ACC112 (cell line): ENCODE measurements at regions not wholly inside any gene's neighbourhood (a gene's known extent, or its start where the extent isn't known, plus 50 kb on each side); places are given as distances from the start of the nearest gene placed in this dataset.
A peak's percentile ranks its signal among the peaks of the same experiment; 100 is the strongest.

ENCODE experiments used
- H2AFZ ChIP-seq: fragments of 200-600 bp; sonication (generic); one replicate; pipeline ENCODE4 v1.6.0; 2017; ENCODE audit warnings: antibody characterized with exemption, low read length; ENCODE audit not compliant: unreplicated experiment
- H3K27ac ChIP-seq: fragments of 200-600 bp; sonication (generic); 2 replicates; pipeline ENCODE4 v1.5.1; 2014; ENCODE audit warnings: low read depth, mild to moderate bottlenecking, antibody characterized with exemption, low read length, moderate library complexity
- H3K27me3 ChIP-seq: fragments of 200-600 bp; sonication (generic); 2 replicates; pipeline ENCODE4 v1.6.1; 2014; ENCODE audit warnings: mild to moderate bottlenecking, antibody characterized with exemption, low read length, moderate library complexity, mixed read lengths; ENCODE audit not compliant: insufficient read depth
- H3K36me3 ChIP-seq: fragments of 200-600 bp; sonication (generic); 2 replicates; pipeline ENCODE4 v1.6.1; 2016; ENCODE audit warnings: mild to moderate bottlenecking, antibody characterized with exemption, low read length, moderate library complexity, mixed read lengths; ENCODE audit not compliant: insufficient read depth
- H3K4me1 ChIP-seq: fragments of 200-600 bp; sonication (generic); one replicate; pipeline ENCODE4 v1.6.1; 2016; ENCODE audit warnings: low read length, mixed read lengths; ENCODE audit not compliant: insufficient read depth, unreplicated experiment, control insufficient read depth
- H3K4me3 ChIP-seq: fragments of 200-600 bp; sonication (generic); 2 replicates; pipeline ENCODE4 v1.5.1; 2014; ENCODE audit warnings: mild to moderate bottlenecking, low read depth, low read length
- H3K79me2 ChIP-seq: fragments of 200-600 bp; sonication (generic); one replicate; pipeline ENCODE4 v1.6.0; 2016; ENCODE audit warnings: low read length; ENCODE audit not compliant: control insufficient read depth, unreplicated experiment, insufficient read depth

DNA sequence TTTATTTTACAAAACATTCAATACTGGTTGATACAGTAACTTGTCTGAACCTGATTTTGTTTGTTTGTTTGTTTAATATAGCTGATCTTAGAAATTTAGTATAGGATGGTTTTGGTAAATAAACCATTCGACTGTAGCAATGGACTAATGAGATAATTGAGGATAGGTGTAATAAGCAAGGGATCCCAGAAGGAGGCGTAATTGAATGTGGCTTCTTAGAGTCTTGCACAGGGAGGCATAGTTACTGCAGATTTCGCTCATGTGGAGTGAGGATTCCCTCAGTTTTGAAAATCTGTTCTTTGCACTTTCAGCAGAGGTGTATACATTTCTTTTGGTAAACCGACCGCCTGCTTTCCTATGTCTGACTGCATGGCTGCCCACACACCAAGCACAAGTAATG lies 709.6 kb downstream of the SOCS6 start:
- Histone ChIP-seq H3K27ac (no peak overlapping the region), H3K4me3 (no peak overlapping the region), H3K4me1 (peaks cover 13% of the 10 kb centered on the region), H2AFZ (no peak overlapping the region), H3K36me3 (no peaks in the 10 kb centered on the region), H3K79me2 (no peaks in the 10 kb centered on the region), H3K27me3 (no peaks in the 10 kb centered on the region)

DNA sequence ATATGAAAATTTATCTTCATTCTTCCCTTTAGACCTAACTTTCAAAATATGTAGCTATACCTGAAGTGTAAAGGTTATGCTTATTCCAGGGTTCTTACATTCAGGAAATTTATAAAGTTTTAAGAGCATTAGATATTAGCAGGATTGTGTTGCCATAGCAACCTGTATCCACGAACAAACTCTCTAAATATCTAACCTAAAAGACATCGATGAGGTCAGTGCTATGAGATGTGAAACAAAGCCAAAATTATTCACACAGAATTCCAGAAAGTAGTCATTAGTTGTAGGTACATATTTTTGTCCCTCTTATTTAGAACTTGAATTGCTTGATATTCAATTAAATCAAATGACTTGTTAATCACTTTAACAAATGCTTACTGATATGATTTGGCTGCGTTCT lies 705.3 kb downstream of the SOCS6 start:
- Histone ChIP-seq H3K4me3 (no peak overlapping the region), H3K27ac (peak overlapping the region; percentile 29; the same call in 1 of the 2 replicates), H3K4me1 (peaks cover 13% of the 10 kb centered on the region), H3K36me3 (no peaks in the 10 kb centered on the region), H3K79me2 (no peaks in the 10 kb centered on the region), H3K27me3 (no peaks in the 10 kb centered on the region), H2AFZ (no peak overlapping the region)

DNA sequence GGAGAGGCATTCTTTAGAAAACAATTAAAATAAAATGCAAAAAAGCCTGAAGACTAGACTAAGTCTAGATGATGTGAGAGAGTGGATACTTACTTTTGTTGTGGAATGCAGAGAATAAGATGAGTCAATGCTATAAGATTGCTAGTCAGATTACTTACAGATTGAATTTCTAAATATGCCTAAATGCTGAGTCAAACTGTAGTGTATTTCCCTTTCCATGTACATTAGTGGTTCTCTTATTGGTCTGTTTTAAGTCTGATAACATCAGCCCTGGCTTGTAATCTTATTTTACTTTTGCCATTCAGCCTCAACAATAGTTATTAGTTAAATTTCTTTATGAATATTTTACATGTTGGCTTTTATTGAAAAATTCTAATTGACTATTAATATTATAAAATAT lies 702.7 kb downstream of the SOCS6 start:
- H2AFZ ChIP-seq = no peak overlapping the region
- H3K27ac ChIP-seq = peak overlapping the region; percentile 23
- H3K27me3 ChIP-seq = no peaks in the 10 kb centered on the region
- no peaks in the 10 kb centered on the region for H3K36me3 ChIP-seq
- H3K79me2 ChIP-seq = no peaks in the 10 kb centered on the region
- no peak overlapping the region for H3K4me3 ChIP-seq
- peaks cover 13% of the 10 kb centered on the region for H3K4me1 ChIP-seq

DNA sequence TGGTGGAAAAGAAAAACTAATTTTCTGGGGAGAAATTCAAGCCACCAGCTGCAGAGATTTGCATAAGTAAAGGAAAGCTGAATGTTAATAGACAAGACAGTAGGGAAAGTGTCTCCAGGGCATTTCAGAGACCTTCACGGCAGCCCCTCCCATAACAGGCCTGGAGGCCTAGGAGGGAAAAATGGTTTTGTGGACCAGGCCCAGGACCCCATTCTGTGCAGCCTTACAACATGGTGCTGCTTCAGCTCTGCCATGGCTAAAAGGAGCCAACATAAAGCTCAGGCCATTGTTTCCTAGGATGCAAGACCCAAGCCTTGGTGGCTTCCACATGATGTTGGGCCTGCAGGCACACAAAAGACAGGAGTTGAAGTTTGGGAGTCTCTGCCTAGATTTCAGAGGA lies 697.1 kb downstream of the SOCS6 start:
- H3K36me3 ChIP-seq = no peaks in the 10 kb centered on the region
- no peaks in the 10 kb centered on the region for H3K27me3 ChIP-seq
- no peak overlapping the region for H3K4me3 ChIP-seq
- no peak overlapping the region for H2AFZ ChIP-seq
- no peaks in the 10 kb centered on the region for H3K4me1 ChIP-seq
- no peak overlapping the region for H3K27ac ChIP-seq
- no peaks in the 10 kb centered on the region for H3K79me2 ChIP-seq

DNA sequence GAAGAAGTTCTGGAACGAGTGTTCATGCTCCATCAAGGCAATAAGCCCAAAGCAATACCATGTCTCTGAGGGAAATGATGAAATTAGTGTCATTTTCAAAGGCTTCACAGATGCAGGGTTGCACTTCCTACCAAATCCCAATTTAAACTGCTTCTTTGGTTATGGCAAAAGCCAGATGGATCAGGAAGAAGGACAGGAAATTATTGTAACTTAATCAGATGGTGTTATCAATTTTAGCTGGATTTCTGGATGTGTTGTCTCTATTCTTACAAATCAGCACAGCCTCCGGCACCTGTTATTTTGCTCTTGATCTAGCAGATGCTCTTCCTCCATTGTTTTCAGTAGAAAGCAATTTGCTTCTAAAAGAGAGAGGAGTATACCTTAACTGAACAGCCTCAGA lies 693.4 kb downstream of the SOCS6 start:
- no peaks in the 10 kb centered on the region for H3K36me3 ChIP-seq
- H3K27me3 ChIP-seq = no peaks in the 10 kb centered on the region
- H3K4me1 ChIP-seq = no peaks in the 10 kb centered on the region
- no peak overlapping the region for H3K27ac ChIP-seq
- no peaks in the 10 kb centered on the region for H3K79me2 ChIP-seq
- no peak overlapping the region for H3K4me3 ChIP-seq
- no peak overlapping the region for H2AFZ ChIP-seq

DNA sequence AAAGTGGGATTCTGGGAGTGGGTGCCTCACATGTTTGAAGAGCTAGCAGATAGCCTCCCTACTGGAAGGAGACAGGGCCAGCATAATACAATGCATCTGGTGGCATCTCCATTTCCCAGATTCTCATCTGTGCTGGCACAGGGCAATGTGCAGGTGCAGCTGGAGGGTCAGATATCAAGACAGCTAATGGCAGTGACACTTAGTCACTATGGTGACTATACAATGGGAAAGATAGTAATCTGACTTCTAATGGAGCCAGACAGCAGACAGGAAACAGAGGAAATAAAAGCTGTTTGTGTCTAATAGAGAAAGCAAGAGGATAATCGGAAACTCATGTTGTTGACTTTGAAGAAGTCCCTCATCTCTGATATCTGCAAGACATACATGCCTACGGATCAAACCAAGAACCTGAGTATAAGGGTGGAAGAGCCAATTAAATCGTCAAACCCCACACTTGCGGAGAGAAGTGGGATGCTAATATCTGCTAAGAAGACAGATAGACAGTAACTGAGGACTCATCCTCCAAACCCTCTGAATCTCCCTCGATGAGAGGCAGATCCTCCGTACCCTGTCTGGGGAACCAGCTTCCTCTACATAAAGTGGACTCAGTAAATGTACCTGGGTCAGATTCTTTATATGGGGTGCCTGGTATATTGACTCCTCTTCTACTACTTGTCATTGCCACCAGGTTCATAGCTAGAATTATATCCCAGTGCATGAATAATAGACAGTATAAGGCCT lies 692.7 kb downstream of the SOCS6 start:
- H3K4me1 ChIP-seq = no peaks in the 10 kb centered on the region
- no peak overlapping the region for H2AFZ ChIP-seq
- H3K36me3 ChIP-seq = no peaks in the 10 kb centered on the region
- no peaks in the 10 kb centered on the region for H3K79me2 ChIP-seq
- H3K4me3 ChIP-seq = no peak overlapping the region
- no peak overlapping the region for H3K27ac ChIP-seq
- no peaks in the 10 kb centered on the region for H3K27me3 ChIP-seq

DNA sequence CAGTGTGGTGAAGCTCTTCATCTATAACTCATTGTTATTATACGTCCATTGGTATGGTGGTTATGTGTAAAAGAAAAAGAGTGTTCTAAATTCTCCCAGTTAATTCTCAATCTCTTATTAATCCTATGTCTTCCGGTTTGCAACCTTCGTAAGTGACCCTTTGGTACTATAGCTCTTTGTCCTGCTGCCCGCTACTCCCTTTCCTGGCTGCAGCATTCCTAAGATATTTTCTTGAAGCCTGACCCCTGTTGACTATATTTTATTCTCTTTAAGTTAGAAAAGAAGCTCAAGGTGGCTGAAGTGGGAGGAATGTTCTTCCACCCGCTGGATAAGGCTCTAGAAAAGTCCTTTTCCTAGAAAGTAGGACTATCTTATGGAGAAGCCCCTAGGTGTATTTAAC lies 684.8 kb downstream of the SOCS6 start:
- H3K27ac ChIP-seq = no peak overlapping the region
- H3K79me2 ChIP-seq = no peaks in the 10 kb centered on the region
- no peak overlapping the region for H3K4me3 ChIP-seq
- no peaks in the 10 kb centered on the region for H3K27me3 ChIP-seq
- no peaks in the 10 kb centered on the region for H3K4me1 ChIP-seq
- no peak overlapping the region for H2AFZ ChIP-seq
- H3K36me3 ChIP-seq = no peaks in the 10 kb centered on the region

DNA sequence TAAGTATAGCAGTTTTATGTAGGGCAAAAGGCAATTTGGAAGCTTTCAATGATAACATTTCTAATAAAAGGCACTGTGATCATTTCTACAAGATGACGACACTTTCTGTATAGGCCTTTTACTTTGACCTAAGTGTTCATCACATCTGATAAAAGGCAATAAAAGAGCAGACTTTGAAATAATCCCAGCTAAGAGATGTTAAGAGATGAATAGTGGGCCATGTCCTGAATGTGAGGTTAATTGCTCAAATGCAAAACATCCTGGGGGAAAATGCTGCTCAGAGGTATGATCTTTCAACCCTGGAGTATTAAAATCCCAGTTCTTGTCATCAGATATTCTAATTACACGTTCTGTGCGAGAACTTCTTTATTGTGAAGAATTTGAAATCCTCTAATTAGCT lies 677.6 kb downstream of the SOCS6 start:
- Histone ChIP-seq H3K36me3 (no peaks in the 10 kb centered on the region), H3K79me2 (no peaks in the 10 kb centered on the region), H3K27me3 (no peaks in the 10 kb centered on the region), H3K4me1 (no peaks in the 10 kb centered on the region), H2AFZ (no peak overlapping the region), H3K27ac (no peak overlapping the region), H3K4me3 (no peak overlapping the region)

DNA sequence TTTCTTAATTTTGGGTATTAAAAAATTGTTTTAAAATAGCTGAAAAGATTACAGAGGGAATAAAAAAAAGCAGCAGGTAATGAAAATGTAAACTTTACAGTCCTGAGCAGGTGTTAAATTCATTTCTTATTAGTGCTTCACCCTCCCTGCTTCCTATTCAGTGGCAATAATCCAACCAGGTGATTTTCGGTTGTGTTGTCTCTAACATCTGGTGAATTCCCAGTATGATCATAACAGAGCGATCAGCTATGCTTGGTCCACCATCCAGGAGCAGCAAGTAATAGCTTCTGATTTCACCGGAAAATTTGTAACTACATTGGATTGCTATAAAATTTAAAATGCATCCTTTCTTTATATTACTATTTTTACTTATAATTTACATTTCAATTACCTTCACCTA lies 673.1 kb downstream of the SOCS6 start:
- Histone ChIP-seq H3K4me1 (no peaks in the 10 kb centered on the region), H3K27me3 (no peaks in the 10 kb centered on the region), H3K36me3 (no peaks in the 10 kb centered on the region), H3K79me2 (no peaks in the 10 kb centered on the region), H3K27ac (no peak overlapping the region), H2AFZ (no peak overlapping the region), H3K4me3 (no peak overlapping the region)

DNA sequence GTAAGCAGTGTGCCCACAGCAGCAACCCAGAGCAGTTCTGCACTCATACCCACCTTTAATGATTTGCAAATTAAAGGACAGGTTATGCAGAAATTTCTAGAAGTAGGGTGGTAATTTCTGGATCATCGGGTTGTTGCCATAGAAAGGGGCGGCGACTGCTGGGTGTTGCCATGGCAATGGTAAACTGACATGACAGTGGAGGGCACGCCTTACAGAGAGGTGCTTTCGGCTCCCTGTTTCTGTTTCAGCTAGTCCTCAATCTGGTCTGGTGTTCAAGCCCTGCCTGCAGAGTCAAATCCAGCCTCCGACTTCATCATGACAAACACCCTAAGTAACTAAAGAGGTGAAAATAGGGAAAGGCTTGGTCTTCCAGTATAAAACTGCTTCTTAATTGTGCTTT lies 667.7 kb downstream of the SOCS6 start:
- Histone ChIP-seq H3K36me3 (no peaks in the 10 kb centered on the region), H3K27me3 (no peaks in the 10 kb centered on the region), H3K27ac (no peak overlapping the region), H3K4me1 (no peaks in the 10 kb centered on the region), H2AFZ (no peak overlapping the region), H3K4me3 (no peak overlapping the region), H3K79me2 (no peaks in the 10 kb centered on the region)

DNA sequence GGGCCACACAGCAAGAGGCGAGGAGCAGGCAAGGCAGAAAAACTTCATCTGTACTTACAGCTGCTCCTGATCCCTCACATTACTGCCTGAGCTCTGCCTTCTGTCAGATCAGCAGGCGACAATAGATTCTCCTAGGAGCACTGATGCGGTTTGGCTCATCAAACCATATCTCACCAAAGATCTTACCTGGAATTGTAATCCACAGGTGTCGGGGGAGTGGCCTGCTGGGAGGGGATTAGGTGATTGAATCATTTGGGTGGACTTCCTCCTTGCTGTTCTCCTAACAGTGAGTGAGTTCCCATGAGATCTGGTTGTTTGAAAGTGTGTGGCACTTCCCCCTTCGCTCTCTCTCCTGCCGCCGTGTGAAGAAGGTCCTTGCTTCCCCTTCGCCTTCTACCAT lies 647.3 kb downstream of the SOCS6 start:
- Histone ChIP-seq H3K79me2 (no peaks in the 10 kb centered on the region), H2AFZ (no peak overlapping the region), H3K36me3 (no peaks in the 10 kb centered on the region), H3K27me3 (no peaks in the 10 kb centered on the region), H3K27ac (no peak overlapping the region), H3K4me1 (no peaks in the 10 kb centered on the region), H3K4me3 (no peak overlapping the region)
